ENCODE measurements at regions not wholly inside any gene's neighbourhood (a gene's known extent, or its start where the extent isn't known, plus 50 kb on each side); places are given as distances from the start of the nearest gene placed in this dataset.

GRCh38 chr4:13109536-13109935 is 374.6 kb downstream of the RAB28 start:
- TF ChIP-seq CTCF (IDR thresholded peaks at IDR 0.05; ENCODE audit: low read depth, low read length, missing input control) (no peak), RAD21 (IDR thresholded peaks at IDR 0.05) (no peak), YY1 (IDR thresholded peaks at IDR 0.05) (no peak), JUND (IDR thresholded peaks at IDR 0.05) (no peak), RXRA (IDR thresholded peaks at IDR 0.05) (no peak), EGR1 (IDR thresholded peaks at IDR 0.05; ENCODE audit: low read depth in 2 of 2) (no peak), MAX (IDR thresholded peaks at IDR 0.05) (no peak)
